Progenitor cell of endocrine pancreas (in vitro differentiated cells): ENCODE measurements at regions not wholly inside any gene's neighbourhood (a gene's known extent, or its start where the extent isn't known, plus 50 kb on each side); places are given as distances from the start of the nearest gene placed in this dataset.

Experiments used
- DNase-seq: peaks from one replicate; pipeline ENCODE4 v3.0.0; 2021; ENCODE audit warnings: low spot score; ENCODE audit not compliant: unreplicated experiment
- H3K27ac Mint-ChIP-seq: 2 replicates; pipeline ENCODE4 v1.8.0; 2021; ENCODE audit warnings: mild to moderate bottlenecking, moderate library complexity, mixed read lengths
- H3K27me3 Mint-ChIP-seq: 2 replicates; pipeline ENCODE4 v1.8.0; 2021; ENCODE audit warnings: mixed read lengths
- H3K36me3 Mint-ChIP-seq: 2 replicates; pipeline ENCODE4 v1.8.0; 2022; ENCODE audit warnings: mixed read lengths; ENCODE audit not compliant: insufficient read depth
- H3K4me1 Mint-ChIP-seq: 2 replicates; pipeline ENCODE4 v1.8.0; 2021; ENCODE audit warnings: low read depth, mixed read lengths
- H3K4me3 Mint-ChIP-seq: 2 replicates; pipeline ENCODE4 v1.8.0; 2021; ENCODE audit warnings: low read depth, mild to moderate bottlenecking, moderate library complexity, mixed read lengths
- H3K9me3 Mint-ChIP-seq: 2 replicates; pipeline ENCODE4 v1.8.0; 2021; ENCODE audit warnings: low read depth, mixed read lengths
- CTCF ChIP-seq: fragments of 200-600 bp; sonication (generic); IDR thresholded peaks from one replicate; pipeline ENCODE4 v1.5.0; 2021; ENCODE audit warnings: antibody characterized with exemption, mild to moderate bottlenecking; ENCODE audit not compliant: unreplicated experiment

- no peak overlapping the region for H3K27ac Mint-ChIP-seq
- TF ChIP-seq CTCF = no peak
- no peak overlapping the region for H3K4me3 Mint-ChIP-seq
- H3K9me3 Mint-ChIP-seq = peaks cover 8% of the 10 kb centered on the region
- no peaks in the 10 kb centered on the region for H3K4me1 Mint-ChIP-seq
- no peak for DNase-seq
- peaks cover 2% of the 10 kb centered on the region for H3K27me3 Mint-ChIP-seq
- H3K36me3 Mint-ChIP-seq = peaks cover 2% of the 10 kb centered on the region
Observed at GRCh38 chr18:22637787-22638186, 220.1 kb upstream of the CTAGE1 start.

- no peaks in the 10 kb centered on the region for H3K4me1 Mint-ChIP-seq
- peaks cover 2% of the 10 kb centered on the region for H3K27me3 Mint-ChIP-seq
- no peak for DNase-seq
- no peak overlapping the region for H3K27ac Mint-ChIP-seq
- H3K36me3 Mint-ChIP-seq = peaks cover 2% of the 10 kb centered on the region
- peaks cover 8% of the 10 kb centered on the region for H3K9me3 Mint-ChIP-seq
- H3K4me3 Mint-ChIP-seq = no peak overlapping the region
- no peak for TF ChIP-seq CTCF
Observed at GRCh38 chr18:22639026-22639463, 221.3 kb upstream of the CTAGE1 start.

- Mint-ChIP-seq H3K4me3 (no peak overlapping the region), H3K36me3 (peaks cover 2% of the 10 kb centered on the region)
- TF ChIP-seq CTCF = no peak
Observed at GRCh38 chr18:22639561-22639960, 221.8 kb upstream of the CTAGE1 start.

GRCh38 chr18:22640281-22640842 is 222.6 kb upstream of the CTAGE1 start:
- H3K27me3 Mint-ChIP-seq = peaks cover 2% of the 10 kb centered on the region
- TF ChIP-seq CTCF = no peak
- H3K36me3 Mint-ChIP-seq = peaks cover 2% of the 10 kb centered on the region
- no peak overlapping the region for H3K27ac Mint-ChIP-seq
- no peaks in the 10 kb centered on the region for H3K4me1 Mint-ChIP-seq
- H3K9me3 Mint-ChIP-seq = peaks cover 8% of the 10 kb centered on the region
- no peak overlapping the region for H3K4me3 Mint-ChIP-seq
- DNase-seq = no peak

More at GRCh38 chr18:22639561-22639960, 221.8 kb upstream of the CTAGE1 start:
- H3K9me3 Mint-ChIP-seq = peaks cover 8% of the 10 kb centered on the region
- H3K27ac Mint-ChIP-seq = no peak overlapping the region
- peaks cover 2% of the 10 kb centered on the region for H3K27me3 Mint-ChIP-seq
- DNase-seq = no peak
- no peaks in the 10 kb centered on the region for H3K4me1 Mint-ChIP-seq

GRCh38 chr18:22641958-22642357 is 224.2 kb upstream of the CTAGE1 start:
- Mint-ChIP-seq H3K27ac (no peak overlapping the region), H3K9me3 (peaks cover 4% of the 10 kb centered on the region), H3K4me3 (no peak overlapping the region), H3K27me3 (peaks cover 2% of the 10 kb centered on the region), H3K36me3 (no peaks in the 10 kb centered on the region), H3K4me1 (no peaks in the 10 kb centered on the region)
- no peak for TF ChIP-seq CTCF
- no peak for DNase-seq
